ENCODE measurements at regions not wholly inside any gene's neighbourhood (a gene's known extent, or its start where the extent isn't known, plus 50 kb on each side); places are given as distances from the start of the nearest gene placed in this dataset.

- Mint-ChIP-seq H3K9me3 (peaks cover 4% of the 10 kb centered on the region), H3K4me3 (no peak overlapping the region), H3K4me1 (no peaks in the 10 kb centered on the region), H3K27me3 (no peaks in the 10 kb centered on the region), H3K36me3 (ENCODE audit: low read depth) (no peaks in the 10 kb centered on the region), H3K27ac (no peak overlapping the region)
- intact Hi-C loops (cut with micrococcal nuclease): no loop called here
- DNase-seq: no peak
Measured at GRCh38 chr18:76102156-76102555, 392.9 kb downstream of the ZNF516 start.

- Mint-ChIP-seq H3K4me1 (no peaks in the 10 kb centered on the region), H3K4me3 (no peak overlapping the region), H3K27me3 (no peaks in the 10 kb centered on the region), H3K27ac (no peak overlapping the region), H3K9me3 (peaks cover 4% of the 10 kb centered on the region), H3K36me3 (ENCODE audit: low read depth) (no peaks in the 10 kb centered on the region)
- no peak for DNase-seq
- intact Hi-C loops (cut with micrococcal nuclease): no loop called here
Measured at GRCh38 chr18:76099931-76100457, 395.0 kb downstream of the ZNF516 start.

GRCh38 chr18:76098674-76099411 lies 396.2 kb downstream of the ZNF516 start:
- no peak overlapping the region for H3K27ac Mint-ChIP-seq
- intact Hi-C loops (cut with micrococcal nuclease): no loop called here
- DNase-seq: no peak
- H3K4me3 Mint-ChIP-seq: no peak overlapping the region
- no peaks in the 10 kb centered on the region for H3K36me3 Mint-ChIP-seq (ENCODE audit: low read depth)
- no peaks in the 10 kb centered on the region for H3K9me3 Mint-ChIP-seq
- H3K4me1 Mint-ChIP-seq: no peaks in the 10 kb centered on the region
- H3K27me3 Mint-ChIP-seq: no peaks in the 10 kb centered on the region

- H3K36me3 Mint-ChIP-seq (ENCODE audit: low read depth): no peaks in the 10 kb centered on the region
- H3K27ac Mint-ChIP-seq: no peak overlapping the region
- H3K27me3 Mint-ChIP-seq: no peaks in the 10 kb centered on the region
- H3K4me3 Mint-ChIP-seq: no peak overlapping the region
- intact Hi-C loops (cut with micrococcal nuclease): no loop called here
- no peaks in the 10 kb centered on the region for H3K9me3 Mint-ChIP-seq
- H3K4me1 Mint-ChIP-seq: no peaks in the 10 kb centered on the region
- no peak for DNase-seq
Measured at GRCh38 chr18:76081536-76081935, 413.5 kb downstream of the ZNF516 start.

- Mint-ChIP-seq H3K4me1 (no peaks in the 10 kb centered on the region), H3K9me3 (no peaks in the 10 kb centered on the region), H3K27ac (no peak overlapping the region), H3K36me3 (ENCODE audit: low read depth) (no peaks in the 10 kb centered on the region), H3K4me3 (no peak overlapping the region), H3K27me3 (no peaks in the 10 kb centered on the region)
- no peak for DNase-seq
- intact Hi-C loops (cut with micrococcal nuclease): no loop called here
Measured at GRCh38 chr18:76080430-76080829, 414.6 kb downstream of the ZNF516 start.

- intact Hi-C loops (cut with micrococcal nuclease): no loop called here
Measured at GRCh38 chr18:76075777-76076176, 419.3 kb downstream of the ZNF516 start.

GRCh38 chr18:76064998-76065397 lies 430.0 kb downstream of the ZNF516 start:
- intact Hi-C loops (cut with micrococcal nuclease): no loop called here
- Mint-ChIP-seq H3K4me1 (no peaks in the 10 kb centered on the region), H3K27me3 (no peaks in the 10 kb centered on the region), H3K27ac (no peak overlapping the region), H3K9me3 (no peaks in the 10 kb centered on the region), H3K36me3 (ENCODE audit: low read depth) (no peaks in the 10 kb centered on the region), H3K4me3 (no peak overlapping the region)
- DNase-seq: no peak

More at GRCh38 chr18:76075777-76076176, 419.3 kb downstream of the ZNF516 start:
- DNase-seq: no peak
- Mint-ChIP-seq H3K27me3 (no peaks in the 10 kb centered on the region), H3K27ac (no peak overlapping the region), H3K4me1 (no peaks in the 10 kb centered on the region), H3K36me3 (ENCODE audit: low read depth) (no peaks in the 10 kb centered on the region), H3K9me3 (peaks cover under 1% of the 10 kb centered on the region), H3K4me3 (no peak overlapping the region)

- H3K4me3 Mint-ChIP-seq: no peak overlapping the region
Measured at GRCh38 chr18:76058146-76058545, 436.9 kb downstream of the ZNF516 start.

GRCh38 chr18:76057386-76057785 lies 437.7 kb downstream of the ZNF516 start:
- H3K27ac Mint-ChIP-seq: no peak overlapping the region
- no peaks in the 10 kb centered on the region for H3K36me3 Mint-ChIP-seq (ENCODE audit: low read depth)
- H3K9me3 Mint-ChIP-seq: no peaks in the 10 kb centered on the region
- intact Hi-C loops (cut with micrococcal nuclease): no loop called here
- H3K27me3 Mint-ChIP-seq: no peaks in the 10 kb centered on the region
- DNase-seq: no peak
- H3K4me1 Mint-ChIP-seq: no peaks in the 10 kb centered on the region
- H3K4me3 Mint-ChIP-seq: no peak overlapping the region

More at GRCh38 chr18:76058146-76058545, 436.9 kb downstream of the ZNF516 start:
- DNase-seq: no peak
- H3K27ac Mint-ChIP-seq: no peak overlapping the region
- intact Hi-C loops (cut with micrococcal nuclease): no loop called here
- no peaks in the 10 kb centered on the region for H3K27me3 Mint-ChIP-seq
- H3K4me1 Mint-ChIP-seq: no peaks in the 10 kb centered on the region
- H3K9me3 Mint-ChIP-seq: no peaks in the 10 kb centered on the region
- no peaks in the 10 kb centered on the region for H3K36me3 Mint-ChIP-seq (ENCODE audit: low read depth)

GRCh38 chr18:76056471-76057110 lies 438.5 kb downstream of the ZNF516 start:
- Mint-ChIP-seq H3K36me3 (ENCODE audit: low read depth) (no peaks in the 10 kb centered on the region), H3K27me3 (no peaks in the 10 kb centered on the region), H3K9me3 (no peaks in the 10 kb centered on the region), H3K27ac (no peak overlapping the region), H3K4me1 (no peaks in the 10 kb centered on the region), H3K4me3 (no peak overlapping the region)
- intact Hi-C loops (cut with micrococcal nuclease): no loop called here
- no peak for DNase-seq

GRCh38 chr18:76055578-76055977 lies 439.5 kb downstream of the ZNF516 start:
- Mint-ChIP-seq H3K27me3 (no peaks in the 10 kb centered on the region), H3K27ac (no peak overlapping the region), H3K36me3 (ENCODE audit: low read depth) (no peaks in the 10 kb centered on the region), H3K4me1 (no peaks in the 10 kb centered on the region), H3K4me3 (no peak overlapping the region), H3K9me3 (no peaks in the 10 kb centered on the region)
- DNase-seq: no peak
- intact Hi-C loops (cut with micrococcal nuclease): no loop called here

GRCh38 chr18:76055025-76055424 lies 440.0 kb downstream of the ZNF516 start:
- Mint-ChIP-seq H3K27ac (no peak overlapping the region), H3K4me1 (no peaks in the 10 kb centered on the region), H3K9me3 (no peaks in the 10 kb centered on the region), H3K36me3 (ENCODE audit: low read depth) (no peaks in the 10 kb centered on the region), H3K4me3 (no peak overlapping the region), H3K27me3 (no peaks in the 10 kb centered on the region)
- no peak for DNase-seq
- intact Hi-C loops (cut with micrococcal nuclease): no loop called here

GRCh38 chr18:76054156-76054555 lies 440.9 kb downstream of the ZNF516 start:
- H3K9me3 Mint-ChIP-seq: no peaks in the 10 kb centered on the region
- intact Hi-C loops (cut with micrococcal nuclease): no loop called here
- H3K4me3 Mint-ChIP-seq: no peak overlapping the region
- no peaks in the 10 kb centered on the region for H3K36me3 Mint-ChIP-seq (ENCODE audit: low read depth)
- H3K27me3 Mint-ChIP-seq: no peaks in the 10 kb centered on the region
- no peak overlapping the region for H3K27ac Mint-ChIP-seq
- no peak for DNase-seq
- no peaks in the 10 kb centered on the region for H3K4me1 Mint-ChIP-seq

- H3K27ac Mint-ChIP-seq: no peak overlapping the region
- H3K9me3 Mint-ChIP-seq: no peaks in the 10 kb centered on the region
- intact Hi-C loops (cut with micrococcal nuclease): no loop called here
- H3K4me1 Mint-ChIP-seq: no peaks in the 10 kb centered on the region
- H3K4me3 Mint-ChIP-seq: no peak overlapping the region
- H3K36me3 Mint-ChIP-seq (ENCODE audit: low read depth): no peaks in the 10 kb centered on the region
- H3K27me3 Mint-ChIP-seq: no peaks in the 10 kb centered on the region
- no peak for DNase-seq
Measured at GRCh38 chr18:76053551-76053950, 441.5 kb downstream of the ZNF516 start.
